IMR-90 (cell line): ENCODE measurements at regions not wholly inside any gene's neighbourhood (a gene's known extent, or its start where the extent isn't known, plus 50 kb on each side); places are given as distances from the start of the nearest gene placed in this dataset.

Experiments used
- ATAC-seq: fragments of 200-7000 bp; cut with Tn5 transposase; 2 replicates; pipeline ENCODE4 v1.9.1; 2020; ENCODE audit warnings: low read depth, mild to moderate bottlenecking, moderate library complexity
- BruUV-seq: library from RNA; stranded (reverse); fragments of 400-500 nt; replicated peaks from 2 replicates; lab custom pipeline; 2021; lab: Mats Ljungman, UMichigan
- CTCF ChIA-PET: fragments of 300-600 bp; formaldehyde crosslinking; extraction: SDS; loops from one replicate; lab custom pipeline; 2021; ENCODE audit warnings: antibody characterized with exemption; lab: Yijun Ruan, JAX
- POLR2A ChIA-PET: fragments of 300-600 bp; sonication (Branson Sonifier 250); formaldehyde crosslinking; loops from one replicate; lab custom pipeline; 2022; ENCODE audit warnings: antibody characterized with exemption; ENCODE audit not compliant: unreplicated experiment; lab: Charles Lee
- DNase-seq: peaks from one replicate; pipeline ENCODE4 v3.0.0; 2013
- H2AFZ ChIP-seq: replicated peaks from 2 replicates; pipeline ENCODE3; 2013; ENCODE audit warnings: low read length, mild to moderate bottlenecking; ENCODE audit not compliant: poor library complexity
- H2AK5ac ChIP-seq: 2 replicates; pipeline ENCODE4 v1.6.1; 2013; ENCODE audit warnings: low read depth, low read length, inconsistent platforms
- H2AK9ac ChIP-seq: replicated peaks from 2 replicates; pipeline ENCODE3; 2013; ENCODE audit warnings: mild to moderate bottlenecking, low read depth, low read length, moderate library complexity; ENCODE audit not compliant: poor library complexity
- H2BK120ac ChIP-seq: 2 replicates; pipeline ENCODE4 v1.6.1; 2013; ENCODE audit warnings: low read depth, low read length, inconsistent platforms
- H2BK15ac ChIP-seq: 3 replicates; pipeline ENCODE4 v1.6.1; 2013; ENCODE audit warnings: low read depth, low read length, inconsistent platforms
- H2BK20ac ChIP-seq: 2 replicates; pipeline ENCODE4 v1.6.1; 2013; ENCODE audit warnings: low read depth, mild to moderate bottlenecking, inconsistent platforms, low read length, moderate library complexity
- H2BK5ac ChIP-seq: 2 replicates; pipeline ENCODE4 v1.6.1; 2013; ENCODE audit warnings: mild to moderate bottlenecking, low read depth, low read length, inconsistent platforms; ENCODE audit not compliant: poor library complexity, severe bottlenecking
- H3K14ac ChIP-seq: replicated peaks from 2 replicates; pipeline ENCODE4 v1.6.1; 2013; ENCODE audit warnings: low read depth, low read length, inconsistent platforms
- H3K18ac ChIP-seq: 2 replicates; pipeline ENCODE4 v1.6.1; 2013; ENCODE audit warnings: low read depth, low read length, control low read depth
- H3K23ac ChIP-seq: 2 replicates; pipeline ENCODE4 v1.6.1; 2013; ENCODE audit warnings: low read depth, low read length, inconsistent platforms
- H3K27ac ChIP-seq: 2 replicates; pipeline ENCODE4 v1.5.1; 2013; ENCODE audit warnings: mild to moderate bottlenecking, control low read depth, low read length; ENCODE audit not compliant: insufficient read depth
- H3K27me3 ChIP-seq: 2 replicates; pipeline ENCODE4 v1.6.1; 2013; ENCODE audit warnings: low read length; ENCODE audit not compliant: control insufficient read depth, insufficient read depth
- H3K36me3 ChIP-seq: 2 replicates; pipeline ENCODE4 v1.6.1; 2013; ENCODE audit warnings: low read length, mixed read lengths; ENCODE audit not compliant: control insufficient read depth, insufficient read depth
- H3K4ac ChIP-seq: 2 replicates; pipeline ENCODE4 v1.6.1; 2013; ENCODE audit warnings: low read depth, low read length, inconsistent platforms
- H3K4me1 ChIP-seq: 2 replicates; pipeline ENCODE4 v1.6.1; 2013; ENCODE audit warnings: low read length, mixed read lengths; ENCODE audit not compliant: control insufficient read depth, insufficient read depth
- H3K4me2 ChIP-seq: 2 replicates; pipeline ENCODE4 v1.6.1; 2013; ENCODE audit warnings: low read depth, mild to moderate bottlenecking, control low read depth, low read length, moderate library complexity
- H3K4me3 ChIP-seq: 2 replicates; pipeline ENCODE4 v1.5.1; 2013; ENCODE audit warnings: low read depth, mild to moderate bottlenecking, control low read depth, low read length, moderate library complexity; ENCODE audit not compliant: insufficient read depth
- H3K56ac ChIP-seq: 2 replicates; pipeline ENCODE4 v1.6.1; 2013; ENCODE audit warnings: low read length, inconsistent platforms; ENCODE audit not compliant: insufficient read depth; ENCODE audit errors: extremely low read depth
- H3K79me1 ChIP-seq, 2 experiments: 2 replicates each; pipeline ENCODE4 v1.6.1; 2013; ENCODE audit warnings: low read length in 2 of 2, inconsistent platforms in 1 of 2, low read depth in 1 of 2
- H3K9ac ChIP-seq: 2 replicates; pipeline ENCODE4 v1.6.1; 2013; ENCODE audit warnings: low read depth, low read length, control low read depth
- H3K9me1 ChIP-seq: 2 replicates; pipeline ENCODE4 v1.6.1; 2013; ENCODE audit warnings: low read length, inconsistent platforms; ENCODE audit not compliant: insufficient read depth
- H3K9me3 ChIP-seq: 2 replicates; pipeline ENCODE4 v1.6.1; 2013; ENCODE audit warnings: low read length; ENCODE audit not compliant: control insufficient read depth, insufficient read depth
- H4K20me1 ChIP-seq: 2 replicates; pipeline ENCODE4 v1.6.1; 2013; ENCODE audit warnings: low read length, inconsistent platforms; ENCODE audit not compliant: insufficient read depth
- H4K5ac ChIP-seq: 2 replicates; pipeline ENCODE4 v1.6.1; 2013; ENCODE audit warnings: mild to moderate bottlenecking, low read depth, low read length, control low read depth
- H4K8ac ChIP-seq, 2 experiments: 2 replicates each; pipeline ENCODE4 v1.6.1; 2013; ENCODE audit warnings: low read depth in 2 of 2, low read length in 2 of 2, control low read depth in 1 of 2, inconsistent platforms in 1 of 2
- H4K91ac ChIP-seq: 2 replicates; pipeline ENCODE4 v1.6.1; 2013; ENCODE audit warnings: low read depth, low read length, inconsistent platforms; ENCODE audit not compliant: insufficient read depth
- MAZ ChIP-seq: IDR thresholded peaks from 2 replicates; pipeline ENCODE4 v1.6.1; 2012; ENCODE audit warnings: low read depth, mild to moderate bottlenecking, low read length, improper control_type of control experiment, moderate library complexity, borderline replicate concordance
- WGBS, 2 experiments: methylation state at CpG; one replicate each; pipeline versions ENCODE4 v1.1.5 to v1.1.7; 2013; ENCODE audit warnings: missing lambda C conversion rate in 2 of 2; ENCODE audit not compliant: insufficient read length in 1 of 2; ENCODE audit errors: extremely low coverage in 2 of 2; 5-methylcytosine and 5-hydroxymethylcytosine counted together
- dilution Hi-C: fragments of 300-500 bp; cut with HindIII; formaldehyde crosslinking; loops from one replicate; pipeline ENCODE4 v1.14.3; 2018; ENCODE audit warnings: low sequenced_read_pairs; ENCODE audit not compliant: unreplicated experiment
- in situ Hi-C: fragments of 300-500 bp; cut with MboI; formaldehyde crosslinking; loops from 3 replicates; pipeline ENCODE4 v1.14.3; 2019; ENCODE audit warnings: low sequenced_read_pairs, inconsistent platforms, mixed read lengths
- intact Hi-C: fragments of 100-400 bp; cut with micrococcal nuclease; formaldehyde crosslinking; loops from 2 replicates; pipeline ENCODE4 v1.10.0; 2022
- TF ChIP-seq, protein P1 (sequence below): fragments of 150-350 bp; IDR thresholded peaks from 2 replicates; pipeline ENCODE4 v1.6.1; 2017; ENCODE audit warnings: mild to moderate bottlenecking, antibody characterized with exemption, low read length, low read depth

DNA sequence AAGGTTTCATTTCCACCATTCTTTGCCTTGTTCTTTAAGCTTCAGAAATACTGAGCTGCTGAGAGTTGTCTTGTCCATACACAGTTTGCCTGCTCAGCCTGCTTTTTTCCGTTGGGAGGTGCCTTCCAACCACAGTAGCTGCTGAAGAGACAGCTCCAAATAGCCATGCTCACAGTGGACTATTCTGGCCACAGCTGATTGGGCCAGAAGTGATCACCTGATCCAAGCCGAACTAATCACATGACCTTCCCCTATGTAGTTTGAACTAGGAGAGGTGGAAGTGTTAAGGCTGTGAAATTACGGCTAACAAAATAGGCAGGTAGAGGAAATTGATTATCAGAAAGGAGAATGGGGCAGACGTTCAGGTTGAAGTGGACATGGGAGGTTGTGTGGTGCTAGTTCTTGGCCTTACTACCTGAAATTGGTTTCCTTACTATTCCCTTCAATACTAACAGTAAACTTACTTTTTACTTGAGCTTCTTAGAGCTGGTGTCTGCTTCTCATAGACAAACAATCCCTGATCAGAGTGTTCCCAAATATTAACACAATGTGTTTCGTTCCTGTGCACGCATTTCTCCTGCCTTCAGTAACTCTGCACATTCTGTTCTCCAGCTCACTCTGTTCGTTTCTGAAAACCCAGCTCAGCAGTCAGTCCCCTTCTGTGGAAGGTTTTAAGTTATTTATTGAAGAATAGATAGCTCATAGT is 136.1 kb downstream of the RWDD3 start:
- Histone ChIP-seq H3K27me3 (no peaks in the 10 kb centered on the region; the same call in 1 of the 2 replicates), H3K23ac (no peak overlapping the region), H2BK5ac (no peak overlapping the region), H3K56ac (no peak overlapping the region), H2BK15ac (no peak overlapping the region), H2AFZ (no peak overlapping the region), H3K18ac (no peak overlapping the region), H4K5ac (no peak overlapping the region), H3K4me3 (no peak overlapping the region), H2AK5ac (no peak overlapping the region), H4K8ac (no peak overlapping the region), H3K27ac (no peak overlapping the region), H3K4ac (no peak overlapping the region), H3K36me3 (no peaks in the 10 kb centered on the region), H4K91ac (no peak overlapping the region), H2BK120ac (no peak overlapping the region), H3K4me1 (no peaks in the 10 kb centered on the region), H2AK9ac (no peak overlapping the region), H3K9me3 (no peaks in the 10 kb centered on the region), H3K4me2 (no peak overlapping the region), H3K14ac (no peak overlapping the region), H2BK20ac (no peak overlapping the region), H4K20me1 (no peaks in the 10 kb centered on the region), H3K9me1 (no peaks in the 10 kb centered on the region), H3K79me1 (no peaks in the 10 kb centered on the region), H3K9ac (no peak overlapping the region)
- TF ChIP-seq MAZ, result no peak
- TF ChIP-seq, protein P1, sequence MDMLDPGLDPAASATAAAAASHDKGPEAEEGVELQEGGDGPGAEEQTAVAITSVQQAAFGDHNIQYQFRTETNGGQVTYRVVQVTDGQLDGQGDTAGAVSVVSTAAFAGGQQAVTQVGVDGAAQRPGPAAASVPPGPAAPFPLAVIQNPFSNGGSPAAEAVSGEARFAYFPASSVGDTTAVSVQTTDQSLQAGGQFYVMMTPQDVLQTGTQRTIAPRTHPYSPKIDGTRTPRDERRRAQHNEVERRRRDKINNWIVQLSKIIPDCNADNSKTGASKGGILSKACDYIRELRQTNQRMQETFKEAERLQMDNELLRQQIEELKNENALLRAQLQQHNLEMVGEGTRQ, result 0 out of 2 replicates have a peak, but pooled peaks have one; percentile 41
- in situ Hi-C loops, result no loop called here
- no TSS peak for BruUV-seq
- intact Hi-C loops, result no loop called here
- ChIA-PET POLR2A (no interaction called here), CTCF (interaction anchor here (0.5 to 1.4 kb wide), 2 partner anchors 20 to 970 kb away, joined by 3 to 4 read pairs; no protein-coding TSS in a partner anchor)
- dilution Hi-C loops, result no loop called here
- ATAC-seq (no peak), DNase-seq (no peak)
- WGBS, 2 experiments, result no CpG with 5 or more reads among the region's 7 CpGs
